ENCODE measurements at regions not wholly inside any gene's neighbourhood (a gene's known extent, or its start where the extent isn't known, plus 50 kb on each side); places are given as distances from the start of the nearest gene placed in this dataset.

DNA sequence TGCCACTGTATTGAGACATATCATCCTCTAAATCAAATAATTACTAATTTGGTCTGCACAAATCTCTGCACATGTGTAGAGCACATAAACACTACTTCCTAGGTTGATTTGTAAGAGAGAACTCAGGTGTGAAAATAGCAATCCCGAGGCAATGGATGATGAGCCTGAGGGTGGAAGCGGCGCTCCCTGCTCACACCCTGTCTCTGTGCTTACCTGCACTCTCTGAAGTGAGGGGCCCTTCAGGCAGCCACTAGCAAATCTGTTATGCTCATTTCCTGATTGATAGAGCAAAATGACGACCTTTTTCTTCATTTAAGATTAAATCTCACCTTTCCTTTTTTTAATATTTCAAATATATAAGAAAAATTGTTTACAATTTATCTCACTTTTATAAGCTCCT, 1995.7 kb upstream of the AGA start:
- ATAC-seq (ENCODE audit: low read depth in 2 of 2) = no peak
- Histone ChIP-seq H3K4me3 (ENCODE audit: low read depth, low read length) (no peak overlapping the region), H3K9me3 (ENCODE audit: control insufficient read depth in 2 of 2, low read length in 2 of 2) (peaks cover 0 to 7% of the 10 kb centered on the region in 2 experiments), H3K36me3 (ENCODE audit: control insufficient read depth, insufficient read depth, low read length) (no peaks in the 10 kb centered on the region), H3K27me3 (ENCODE audit: control insufficient read depth, insufficient read depth, low read length) (no peaks in the 10 kb centered on the region), H3K4me1 (ENCODE audit: control insufficient read depth, insufficient read depth, low read length, poor library complexity, severe bottlenecking) (no peaks in the 10 kb centered on the region), H3K27ac (ENCODE audit: insufficient read depth, low read length, poor library complexity, severe bottlenecking) (no peak overlapping the region)
- no peaks in the 10 kb centered on the region for H3K27me3 Mint-ChIP-seq
- H3K4me3 Mint-ChIP-seq = no peak overlapping the region
- H3K36me3 Mint-ChIP-seq = no peaks in the 10 kb centered on the region
- no peaks in the 10 kb centered on the region for H3K4me1 Mint-ChIP-seq
- no peak for DNase-seq
- no peak overlapping the region for H3K27ac Mint-ChIP-seq
- peaks cover 0 to 11% (median 6%) of the 10 kb centered on the region in 7 donors for H3K9me3 Mint-ChIP-seq

DNA sequence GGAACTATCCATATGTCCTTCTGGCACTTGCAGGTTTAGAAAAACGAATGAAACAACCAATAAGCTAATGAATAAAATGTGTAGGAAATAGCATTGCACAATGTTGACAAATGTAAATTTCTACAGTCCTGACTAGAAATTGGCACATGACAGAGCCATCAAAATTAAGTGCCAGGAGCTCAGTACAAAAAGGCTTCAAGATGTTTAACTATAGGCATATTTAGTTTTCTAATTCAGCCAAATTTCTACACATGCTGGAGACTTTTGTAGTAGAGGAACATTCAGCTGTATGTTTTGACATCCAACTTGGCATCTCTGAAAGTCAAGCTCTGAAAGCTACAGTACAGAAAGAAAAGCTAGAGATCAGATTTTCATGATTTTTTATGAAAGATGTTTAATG, 1999.4 kb upstream of the AGA start:
- H3K27me3 Mint-ChIP-seq = no peaks in the 10 kb centered on the region
- no peak overlapping the region for H3K27ac Mint-ChIP-seq
- Histone ChIP-seq H3K27ac (ENCODE audit: insufficient read depth, low read length, poor library complexity, severe bottlenecking) (no peak overlapping the region), H3K27me3 (ENCODE audit: control insufficient read depth, insufficient read depth, low read length) (no peaks in the 10 kb centered on the region), H3K9me3 (ENCODE audit: control insufficient read depth in 2 of 2, low read length in 2 of 2) (peaks cover 0 to 14% of the 10 kb centered on the region in 2 experiments), H3K4me3 (ENCODE audit: low read depth, low read length) (no peak overlapping the region), H3K4me1 (ENCODE audit: control insufficient read depth, insufficient read depth, low read length, poor library complexity, severe bottlenecking) (no peaks in the 10 kb centered on the region), H3K36me3 (ENCODE audit: control insufficient read depth, insufficient read depth, low read length) (no peaks in the 10 kb centered on the region)
- no peak overlapping the region for H3K4me3 Mint-ChIP-seq
- H3K4me1 Mint-ChIP-seq = no peaks in the 10 kb centered on the region
- no peaks in the 10 kb centered on the region for H3K36me3 Mint-ChIP-seq
- peaks cover 0 to 8% (median 4%) of the 10 kb centered on the region in 7 donors for H3K9me3 Mint-ChIP-seq
- DNase-seq = no peak
- no peak for ATAC-seq (ENCODE audit: low read depth in 2 of 2)

DNA sequence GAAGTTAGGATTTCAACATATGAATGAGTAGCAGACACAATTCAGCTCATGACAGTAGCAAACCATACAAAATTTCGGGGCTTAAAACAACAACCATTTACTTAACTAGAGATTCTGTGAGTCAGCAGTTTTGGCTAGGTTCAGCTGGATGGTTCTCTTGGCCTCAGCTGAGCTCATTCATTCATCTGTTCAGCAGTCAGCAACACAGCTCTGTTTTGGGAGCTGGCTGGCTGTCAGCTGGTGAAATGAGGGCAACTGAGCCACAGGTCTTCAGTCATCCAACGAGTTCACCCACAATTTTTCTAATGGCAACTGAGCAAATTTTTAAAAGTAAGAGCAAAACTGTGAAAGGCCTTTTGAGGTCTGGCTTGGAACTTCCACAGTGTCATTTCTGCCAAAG, 2005.1 kb upstream of the AGA start:
- Histone ChIP-seq H3K4me3 (ENCODE audit: low read depth, low read length) (no peak overlapping the region), H3K36me3 (ENCODE audit: control insufficient read depth, insufficient read depth, low read length) (no peaks in the 10 kb centered on the region), H3K4me1 (ENCODE audit: control insufficient read depth, insufficient read depth, low read length, poor library complexity, severe bottlenecking) (no peaks in the 10 kb centered on the region), H3K27me3 (ENCODE audit: control insufficient read depth, insufficient read depth, low read length) (no peaks in the 10 kb centered on the region), H3K9me3 (ENCODE audit: control insufficient read depth in 2 of 2, low read length in 2 of 2) (peaks cover 0 to 6% of the 10 kb centered on the region in 2 experiments), H3K27ac (ENCODE audit: insufficient read depth, low read length, poor library complexity, severe bottlenecking) (no peak overlapping the region)
- Mint-ChIP-seq H3K9me3 (peaks cover 0 to 7% (median 3%) of the 10 kb centered on the region in 7 donors), H3K4me3 (no peak overlapping the region), H3K27me3 (no peaks in the 10 kb centered on the region), H3K36me3 (no peaks in the 10 kb centered on the region), H3K4me1 (no peaks in the 10 kb centered on the region), H3K27ac (no peak overlapping the region)
- DNase-seq = no peak
- ATAC-seq (ENCODE audit: low read depth in 2 of 2) = no peak

- ATAC-seq (ENCODE audit: low read depth in 2 of 2) = no peak
- Histone ChIP-seq H3K9me3 (ENCODE audit: control insufficient read depth in 2 of 2, low read length in 2 of 2) (no peaks in the 10 kb centered on the region), H3K36me3 (ENCODE audit: control insufficient read depth, insufficient read depth, low read length) (no peaks in the 10 kb centered on the region), H3K27ac (ENCODE audit: insufficient read depth, low read length, poor library complexity, severe bottlenecking) (no peak overlapping the region), H3K4me1 (ENCODE audit: control insufficient read depth, insufficient read depth, low read length, poor library complexity, severe bottlenecking) (no peaks in the 10 kb centered on the region), H3K27me3 (ENCODE audit: control insufficient read depth, insufficient read depth, low read length) (no peaks in the 10 kb centered on the region), H3K4me3 (ENCODE audit: low read depth, low read length) (no peak overlapping the region)
- Mint-ChIP-seq H3K4me3 (no peak overlapping the region), H3K27me3 (no peaks in the 10 kb centered on the region), H3K4me1 (no peaks in the 10 kb centered on the region), H3K27ac (no peak overlapping the region), H3K36me3 (no peaks in the 10 kb centered on the region), H3K9me3 (peaks cover 0 to 22% (median 4%) of the 10 kb centered on the region in 7 donors)
- no peak for DNase-seq
These were observed 2023.0 kb upstream of the AGA start for GRCh38 chr4:179465131-179465797.

GRCh38 chr4:179467878-179468277, 2025.6 kb upstream of the AGA start:
- no peaks in the 10 kb centered on the region for H3K27me3 ChIP-seq (ENCODE audit: control insufficient read depth, insufficient read depth, low read length)
- no peak overlapping the region for H3K4me3 ChIP-seq (ENCODE audit: low read depth, low read length)
- peaks cover 0 to 2% of the 10 kb centered on the region in 2 experiments for H3K9me3 ChIP-seq (ENCODE audit: control insufficient read depth in 2 of 2, low read length in 2 of 2)
- H3K4me1 ChIP-seq (ENCODE audit: control insufficient read depth, insufficient read depth, low read length, poor library complexity, severe bottlenecking) = no peaks in the 10 kb centered on the region
- H3K9me3 Mint-ChIP-seq = peaks cover 0 to 16% (median 3%) of the 10 kb centered on the region in 7 donors
- DNase-seq (no peak), ATAC-seq (ENCODE audit: low read depth in 2 of 2) (no peak)
- no peaks in the 10 kb centered on the region for H3K36me3 ChIP-seq (ENCODE audit: control insufficient read depth, insufficient read depth, low read length)
- H3K27ac Mint-ChIP-seq = no peak overlapping the region
- H3K4me1 Mint-ChIP-seq = no peaks in the 10 kb centered on the region
- H3K27me3 Mint-ChIP-seq = no peaks in the 10 kb centered on the region
- no peaks in the 10 kb centered on the region for H3K36me3 Mint-ChIP-seq
- H3K4me3 Mint-ChIP-seq = no peak overlapping the region
- H3K27ac ChIP-seq (ENCODE audit: insufficient read depth, low read length, poor library complexity, severe bottlenecking) = no peak overlapping the region

DNA sequence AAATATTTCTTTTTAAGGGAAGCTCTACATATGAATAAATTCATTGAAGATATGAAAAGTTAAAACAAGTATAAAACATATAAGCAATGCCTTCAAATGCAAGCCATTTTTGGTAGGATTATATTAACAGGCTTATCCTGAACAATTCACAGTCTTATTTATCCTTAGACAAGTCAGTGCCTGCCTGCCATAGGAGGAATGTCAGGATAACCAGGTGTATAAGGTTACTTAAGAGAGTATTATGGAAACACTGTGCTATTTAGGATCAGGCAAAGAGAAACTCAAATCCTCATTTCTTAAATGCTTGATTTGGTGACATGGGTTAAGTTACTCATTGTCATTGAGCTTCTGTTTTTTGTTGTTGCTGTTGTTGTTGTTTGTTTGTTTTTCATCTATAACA, 2029.9 kb upstream of the AGA start:
- Histone ChIP-seq H3K4me1 (ENCODE audit: control insufficient read depth, insufficient read depth, low read length, poor library complexity, severe bottlenecking) (no peaks in the 10 kb centered on the region), H3K27ac (ENCODE audit: insufficient read depth, low read length, poor library complexity, severe bottlenecking) (no peak overlapping the region), H3K36me3 (ENCODE audit: control insufficient read depth, insufficient read depth, low read length) (no peaks in the 10 kb centered on the region), H3K27me3 (ENCODE audit: control insufficient read depth, insufficient read depth, low read length) (no peaks in the 10 kb centered on the region), H3K4me3 (ENCODE audit: low read depth, low read length) (no peak overlapping the region), H3K9me3 (ENCODE audit: control insufficient read depth in 2 of 2, low read length in 2 of 2) (peaks cover 2 to 5% of the 10 kb centered on the region in 2 experiments)
- no peak for ATAC-seq (ENCODE audit: low read depth in 2 of 2)
- H3K4me1 Mint-ChIP-seq = no peaks in the 10 kb centered on the region
- H3K4me3 Mint-ChIP-seq = no peak overlapping the region
- DNase-seq = no peak
- H3K9me3 Mint-ChIP-seq = peaks cover 0 to 9% (median 5%) of the 10 kb centered on the region in 7 donors
- no peaks in the 10 kb centered on the region for H3K36me3 Mint-ChIP-seq
- no peaks in the 10 kb centered on the region for H3K27me3 Mint-ChIP-seq
- no peak overlapping the region for H3K27ac Mint-ChIP-seq

GRCh38 chr4:179478608-179479007, 2036.4 kb upstream of the AGA start:
- Mint-ChIP-seq H3K27me3 (no peaks in the 10 kb centered on the region), H3K4me3 (no peak overlapping the region), H3K27ac (no peak overlapping the region), H3K4me1 (no peaks in the 10 kb centered on the region), H3K9me3 (peaks cover 0 to 23% (median 8%) of the 10 kb centered on the region in 7 donors), H3K36me3 (no peaks in the 10 kb centered on the region)
- H3K27ac ChIP-seq (ENCODE audit: insufficient read depth, low read length, poor library complexity, severe bottlenecking) = no peak overlapping the region
- peaks cover 0 to 16% of the 10 kb centered on the region in 2 experiments for H3K9me3 ChIP-seq (ENCODE audit: control insufficient read depth in 2 of 2, low read length in 2 of 2)
- DNase-seq (no peak), ATAC-seq (ENCODE audit: low read depth in 2 of 2) (no peak)
- H3K4me3 ChIP-seq (ENCODE audit: low read depth, low read length) = no peak overlapping the region
- no peaks in the 10 kb centered on the region for H3K4me1 ChIP-seq (ENCODE audit: control insufficient read depth, insufficient read depth, low read length, poor library complexity, severe bottlenecking)
- H3K36me3 ChIP-seq (ENCODE audit: control insufficient read depth, insufficient read depth, low read length) = no peaks in the 10 kb centered on the region
- no peaks in the 10 kb centered on the region for H3K27me3 ChIP-seq (ENCODE audit: control insufficient read depth, insufficient read depth, low read length)

DNA sequence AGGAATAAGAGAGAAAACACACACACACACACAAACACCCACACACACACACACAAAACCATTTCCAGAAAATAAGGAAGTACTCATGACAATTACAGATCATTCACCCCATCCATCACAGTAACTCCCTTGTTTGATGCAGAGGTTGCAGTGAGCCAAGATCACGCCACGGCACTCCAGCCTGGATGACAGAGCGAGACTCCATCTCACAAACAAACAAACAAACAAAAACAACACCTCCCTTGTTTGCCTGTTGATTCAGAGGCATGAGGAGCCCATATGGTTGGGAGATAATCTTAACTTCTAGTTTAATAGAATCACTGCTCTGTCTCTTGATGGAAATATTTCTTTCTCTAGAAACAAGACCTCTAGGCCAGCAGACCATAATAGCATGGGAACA, 2043.5 kb upstream of the AGA start:
- Mint-ChIP-seq H3K9me3 (peaks cover 3 to 33% (median 11%) of the 10 kb centered on the region in 7 donors), H3K27me3 (no peaks in the 10 kb centered on the region), H3K36me3 (no peaks in the 10 kb centered on the region), H3K4me3 (no peak overlapping the region), H3K4me1 (no peaks in the 10 kb centered on the region), H3K27ac (no peak overlapping the region)
- DNase-seq = no peak
- Histone ChIP-seq H3K27ac (ENCODE audit: insufficient read depth, low read length, poor library complexity, severe bottlenecking) (no peak overlapping the region), H3K4me3 (ENCODE audit: low read depth, low read length) (no peak overlapping the region), H3K36me3 (ENCODE audit: control insufficient read depth, insufficient read depth, low read length) (no peaks in the 10 kb centered on the region), H3K9me3 (ENCODE audit: control insufficient read depth in 2 of 2, low read length in 2 of 2) (peaks cover 0 to 24% of the 10 kb centered on the region in 2 experiments), H3K27me3 (ENCODE audit: control insufficient read depth, insufficient read depth, low read length) (no peaks in the 10 kb centered on the region), H3K4me1 (ENCODE audit: control insufficient read depth, insufficient read depth, low read length, poor library complexity, severe bottlenecking) (no peaks in the 10 kb centered on the region)
- no peak for ATAC-seq (ENCODE audit: low read depth in 2 of 2)
